Thoracic aorta (tissue), 2 donors: ENCODE measurements at regions not wholly inside any gene's neighbourhood (a gene's known extent, or its start where the extent isn't known, plus 50 kb on each side); places are given as distances from the start of the nearest gene placed in this dataset.

Source experiments
- ATAC-seq: fragments of 150-250 bp; one replicate; pipeline ENCODE4 v1.8.0; 2017; ENCODE audit warnings: low read depth; ENCODE audit not compliant: insufficient number of reproducible peaks, low FRiP score
- DNase-seq: peaks from one replicate; pipeline ENCODE4 v3.0.0-alpha.2; 2020; ENCODE audit warnings: low spot score
- H3K27ac ChIP-seq, 2 donors: fragments of 200-600 bp; sonication (generic); 1 replicate in 1 of 2; 2 replicates in 1 of 2; pipeline ENCODE4 v1.5.1; 2016; ENCODE audit warnings: mild to moderate bottlenecking in 2 of 2, moderate library complexity in 2 of 2
- H3K27me3 ChIP-seq: fragments of 200-600 bp; sonication (generic); replicated peaks from 2 replicates; pipeline ENCODE4 v1.6.0; 2016; ENCODE audit warnings: mild to moderate bottlenecking; ENCODE audit not compliant: insufficient read depth
- H3K36me3 ChIP-seq: fragments of 200-600 bp; sonication (generic); one replicate; pipeline ENCODE4 v1.5.1; 2016
- H3K4me1 ChIP-seq, 2 donors: fragments of 200-600 bp; sonication (generic); 1 replicate in 1 of 2; 2 replicates in 1 of 2; pipeline versions ENCODE4 v1.5.1 to v1.6.0; 2016; ENCODE audit warnings: low read depth in 2 of 2, mild to moderate bottlenecking in 1 of 2; ENCODE audit not compliant: control insufficient read depth in 1 of 2
- H3K4me3 ChIP-seq: fragments of 200-600 bp; sonication (generic); 2 replicates; pipeline ENCODE4 v1.5.1; 2016; ENCODE audit warnings: mild to moderate bottlenecking
- H3K9me3 ChIP-seq: fragments of 200-600 bp; sonication (generic); 2 replicates; pipeline ENCODE4 v1.5.1; 2016
- TF ChIP-seq, protein P1 (sequence below): fragments of 200-600 bp; sonication (generic); IDR thresholded peaks from one replicate; pipeline ENCODE4 v1.5.1; 2019; ENCODE audit warnings: antibody characterized with exemption

DNA sequence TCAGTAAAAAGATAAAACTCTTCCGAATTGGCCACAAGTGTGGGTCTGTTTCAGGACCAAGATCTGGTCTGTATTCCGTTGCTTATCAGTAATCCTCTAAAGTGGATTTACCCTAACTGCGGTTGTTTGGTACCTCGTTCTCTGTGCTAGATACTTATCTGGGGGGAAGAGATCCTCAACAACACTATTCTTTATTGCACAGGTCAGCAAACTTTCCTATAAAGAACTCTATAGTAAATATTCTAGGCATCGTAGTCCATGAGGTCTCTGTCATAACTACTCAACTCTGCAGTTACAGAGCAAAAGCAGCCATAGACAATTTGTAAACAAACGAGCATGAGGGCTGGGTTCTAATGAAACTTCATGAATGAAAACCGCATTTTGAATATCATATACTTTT, 335.8 kb upstream of the KIF2A start:
- H3K9me3 ChIP-seq, result no peaks in the 10 kb centered on the region
- H3K4me3 ChIP-seq, result no peak overlapping the region
- TF ChIP-seq, protein P1, sequence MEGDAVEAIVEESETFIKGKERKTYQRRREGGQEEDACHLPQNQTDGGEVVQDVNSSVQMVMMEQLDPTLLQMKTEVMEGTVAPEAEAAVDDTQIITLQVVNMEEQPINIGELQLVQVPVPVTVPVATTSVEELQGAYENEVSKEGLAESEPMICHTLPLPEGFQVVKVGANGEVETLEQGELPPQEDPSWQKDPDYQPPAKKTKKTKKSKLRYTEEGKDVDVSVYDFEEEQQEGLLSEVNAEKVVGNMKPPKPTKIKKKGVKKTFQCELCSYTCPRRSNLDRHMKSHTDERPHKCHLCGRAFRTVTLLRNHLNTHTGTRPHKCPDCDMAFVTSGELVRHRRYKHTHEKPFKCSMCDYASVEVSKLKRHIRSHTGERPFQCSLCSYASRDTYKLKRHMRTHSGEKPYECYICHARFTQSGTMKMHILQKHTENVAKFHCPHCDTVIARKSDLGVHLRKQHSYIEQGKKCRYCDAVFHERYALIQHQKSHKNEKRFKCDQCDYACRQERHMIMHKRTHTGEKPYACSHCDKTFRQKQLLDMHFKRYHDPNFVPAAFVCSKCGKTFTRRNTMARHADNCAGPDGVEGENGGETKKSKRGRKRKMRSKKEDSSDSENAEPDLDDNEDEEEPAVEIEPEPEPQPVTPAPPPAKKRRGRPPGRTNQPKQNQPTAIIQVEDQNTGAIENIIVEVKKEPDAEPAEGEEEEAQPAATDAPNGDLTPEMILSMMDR, result no peak
- no peak overlapping the region for H3K27ac ChIP-seq
- ATAC-seq (no peak), DNase-seq (no peak)
- H3K27me3 ChIP-seq, result no peaks in the 10 kb centered on the region
- no peaks in the 10 kb centered on the region for H3K4me1 ChIP-seq
- H3K36me3 ChIP-seq, result no peaks in the 10 kb centered on the region

DNA sequence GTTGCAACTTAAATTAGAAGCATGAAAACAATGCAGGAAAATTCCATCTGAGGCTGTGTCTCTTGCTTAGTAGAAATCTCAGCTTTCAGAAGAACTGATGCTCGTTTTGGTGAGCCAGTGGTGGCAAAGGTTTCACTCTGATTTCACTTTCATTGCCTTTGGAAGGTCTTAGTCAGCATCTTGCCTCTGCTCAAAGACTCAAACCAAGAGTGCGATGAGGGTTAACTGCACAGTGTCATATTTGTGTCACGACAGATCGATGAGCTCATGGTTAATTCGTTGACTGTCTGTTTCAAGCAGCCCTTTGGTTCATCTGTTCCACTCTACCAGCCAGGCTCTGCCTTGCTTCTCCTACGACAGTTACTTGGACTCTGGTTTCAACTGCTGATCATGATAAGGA, 331.3 kb upstream of the KIF2A start:
- ATAC-seq, result no peak
- Histone ChIP-seq H3K4me3 (no peak overlapping the region), H3K4me1 (no peaks in the 10 kb centered on the region), H3K9me3 (no peaks in the 10 kb centered on the region), H3K36me3 (no peaks in the 10 kb centered on the region), H3K27ac (no peak overlapping the region), H3K27me3 (no peaks in the 10 kb centered on the region)
- TF ChIP-seq, protein P1, result no peak
- no peak for DNase-seq

DNA sequence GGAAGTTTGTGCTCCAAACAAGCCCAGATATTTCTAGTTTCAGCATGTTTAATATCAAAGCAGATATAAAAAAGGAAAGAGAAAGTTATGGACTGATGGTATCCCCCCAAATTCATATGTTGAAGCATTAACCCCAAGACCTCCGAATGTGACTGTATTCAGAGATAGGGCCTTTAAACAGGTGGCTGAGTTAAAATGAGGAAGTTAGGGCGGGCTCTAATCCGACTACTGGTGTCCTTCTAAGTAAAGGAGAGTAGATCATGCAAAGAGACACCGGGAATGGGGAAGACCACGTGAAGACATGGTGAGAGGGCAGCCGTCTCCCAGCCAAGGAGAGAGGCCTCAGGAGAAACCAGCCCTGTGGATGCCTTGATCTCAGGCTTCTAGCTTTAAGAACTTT, 324.1 kb upstream of the KIF2A start:
- Histone ChIP-seq H3K4me1 (no peaks in the 10 kb centered on the region), H3K4me3 (no peak overlapping the region), H3K9me3 (no peaks in the 10 kb centered on the region), H3K36me3 (no peaks in the 10 kb centered on the region), H3K27me3 (no peaks in the 10 kb centered on the region), H3K27ac (no peak overlapping the region)
- no peak for ATAC-seq
- TF ChIP-seq, protein P1, result no peak
- DNase-seq, result no peak

DNA sequence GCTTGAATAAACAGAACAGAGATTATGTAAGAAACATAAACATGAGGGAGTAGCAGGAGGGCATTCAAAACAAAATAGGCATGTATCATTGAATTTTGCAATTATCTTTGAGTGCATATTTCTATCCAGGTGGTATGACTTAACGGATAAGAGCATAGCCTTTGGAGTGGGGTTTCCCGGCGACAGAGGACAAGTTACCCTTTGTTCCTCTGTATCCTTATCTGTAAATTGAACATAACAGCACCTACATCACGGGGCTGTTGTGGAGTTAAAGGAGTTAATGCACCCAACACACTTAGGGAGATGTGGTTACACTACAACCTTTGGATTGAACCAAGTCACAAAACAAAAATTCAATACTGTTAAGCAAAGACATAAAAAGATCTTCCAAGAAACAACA, 314.6 kb upstream of the KIF2A start:
- H3K4me3 ChIP-seq, result no peak overlapping the region
- DNase-seq, result no peak
- no peaks in the 10 kb centered on the region for H3K27me3 ChIP-seq
- TF ChIP-seq, protein P1, result no peak
- no peaks in the 10 kb centered on the region for H3K36me3 ChIP-seq
- no peak for ATAC-seq
- H3K4me1 ChIP-seq, result no peaks in the 10 kb centered on the region
- no peak overlapping the region for H3K27ac ChIP-seq
- no peaks in the 10 kb centered on the region for H3K9me3 ChIP-seq

DNA sequence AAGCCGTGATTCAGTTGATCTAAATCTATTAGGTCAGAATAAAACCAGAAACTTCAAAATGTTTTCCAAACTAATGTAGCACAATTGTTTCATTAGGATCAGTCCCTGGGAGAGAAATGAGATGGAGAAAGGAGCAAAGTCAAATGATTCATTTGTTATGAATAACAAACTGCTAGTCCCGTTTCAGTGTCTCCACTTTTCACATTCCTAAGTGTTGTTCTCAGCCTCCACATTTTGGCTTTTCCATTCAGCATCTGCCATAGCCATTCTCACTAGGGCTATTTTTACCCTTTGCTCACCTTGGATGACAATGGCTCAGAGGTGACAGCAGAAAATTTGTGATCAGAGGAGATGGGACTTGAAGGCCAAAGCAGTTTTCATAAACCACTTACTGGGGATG, 314.1 kb upstream of the KIF2A start:
- Histone ChIP-seq H3K36me3 (no peaks in the 10 kb centered on the region), H3K27ac (no peak overlapping the region), H3K9me3 (no peaks in the 10 kb centered on the region), H3K4me1 (no peaks in the 10 kb centered on the region), H3K4me3 (no peak overlapping the region), H3K27me3 (no peaks in the 10 kb centered on the region)
- no peak for ATAC-seq
- no peak for DNase-seq
- TF ChIP-seq, protein P1, result no peak
